ENCODE measurements at regions not wholly inside any gene's neighbourhood (a gene's known extent, or its start where the extent isn't known, plus 50 kb on each side); places are given as distances from the start of the nearest gene placed in this dataset.

DNA sequence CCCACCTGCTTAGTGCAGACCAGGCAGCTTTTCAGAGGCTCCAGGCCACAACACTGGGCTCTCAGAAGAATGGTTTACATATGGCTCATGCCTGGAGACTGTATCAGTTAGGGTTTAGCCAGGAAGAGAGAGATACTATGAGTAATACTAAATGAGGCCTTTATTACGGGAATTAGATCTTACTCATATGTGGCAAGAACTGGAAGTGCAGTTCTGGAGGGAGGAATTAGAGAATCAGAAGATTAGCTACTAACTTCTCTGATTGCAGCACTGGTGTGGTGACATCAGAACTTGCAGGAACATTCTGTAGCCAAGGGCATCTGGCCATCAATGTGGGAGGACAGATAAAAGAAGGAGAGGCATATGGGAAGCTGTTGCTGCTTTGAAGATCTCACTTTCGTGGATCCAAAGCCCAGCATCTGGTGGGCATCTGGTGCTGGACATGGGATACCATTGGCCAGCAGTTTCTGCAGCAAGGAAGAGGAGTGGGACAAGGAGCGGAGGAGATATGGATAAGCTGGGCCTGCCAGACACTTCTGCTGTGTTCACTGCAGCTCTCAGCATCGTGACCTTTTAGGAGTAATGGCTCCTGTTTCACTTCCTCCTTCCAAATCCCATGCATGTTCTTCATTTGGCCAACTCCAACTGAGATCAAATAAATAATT is 248.5 kb downstream of the BTBD3 start:
- no peak overlapping the region for H3K4me3 ChIP-seq (ENCODE audit: low read depth in 1 of 2, low read length in 2 of 2)
- no peak overlapping the region for H2AFZ ChIP-seq (ENCODE audit: low read depth, low read length)
- no peaks in the 10 kb centered on the region for H3K79me2 ChIP-seq (ENCODE audit: insufficient read depth, low read length)
- H3K4me2 ChIP-seq (ENCODE audit: insufficient read depth, low read length), result no peak overlapping the region
- no peaks in the 10 kb centered on the region for H3K36me3 ChIP-seq (ENCODE audit: insufficient read depth, low read length)
- no peaks in the 10 kb centered on the region for H4K20me1 ChIP-seq (ENCODE audit: insufficient read depth, low read length)
- ATAC-seq (ENCODE audit: insufficient read depth, low read depth) (no peak), DNase-seq (no peak)
- TF ChIP-seq, protein P1, sequence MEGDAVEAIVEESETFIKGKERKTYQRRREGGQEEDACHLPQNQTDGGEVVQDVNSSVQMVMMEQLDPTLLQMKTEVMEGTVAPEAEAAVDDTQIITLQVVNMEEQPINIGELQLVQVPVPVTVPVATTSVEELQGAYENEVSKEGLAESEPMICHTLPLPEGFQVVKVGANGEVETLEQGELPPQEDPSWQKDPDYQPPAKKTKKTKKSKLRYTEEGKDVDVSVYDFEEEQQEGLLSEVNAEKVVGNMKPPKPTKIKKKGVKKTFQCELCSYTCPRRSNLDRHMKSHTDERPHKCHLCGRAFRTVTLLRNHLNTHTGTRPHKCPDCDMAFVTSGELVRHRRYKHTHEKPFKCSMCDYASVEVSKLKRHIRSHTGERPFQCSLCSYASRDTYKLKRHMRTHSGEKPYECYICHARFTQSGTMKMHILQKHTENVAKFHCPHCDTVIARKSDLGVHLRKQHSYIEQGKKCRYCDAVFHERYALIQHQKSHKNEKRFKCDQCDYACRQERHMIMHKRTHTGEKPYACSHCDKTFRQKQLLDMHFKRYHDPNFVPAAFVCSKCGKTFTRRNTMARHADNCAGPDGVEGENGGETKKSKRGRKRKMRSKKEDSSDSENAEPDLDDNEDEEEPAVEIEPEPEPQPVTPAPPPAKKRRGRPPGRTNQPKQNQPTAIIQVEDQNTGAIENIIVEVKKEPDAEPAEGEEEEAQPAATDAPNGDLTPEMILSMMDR (IDR thresholded peaks at IDR 0.05; ENCODE audit: borderline replicate concordance, extremely low read depth, low read length, poor library complexity, severe bottlenecking), result no peak
- TF ChIP-seq EZH2 (IDR thresholded peaks at IDR 0.05; ENCODE audit: borderline replicate concordance, low read depth, low read length, severe bottlenecking), result no peak
- H3K27me3 ChIP-seq (ENCODE audit: insufficient read depth, low read length, poor library complexity), result no peaks in the 10 kb centered on the region
- no peak overlapping the region for H3K27ac ChIP-seq (ENCODE audit: low read length)
- H3K9ac ChIP-seq (ENCODE audit: low read depth, low read length), result no peak overlapping the region
- H3K9me3 ChIP-seq (ENCODE audit: insufficient read depth, low read length, severe bottlenecking), result no peaks in the 10 kb centered on the region
- H3K4me1 ChIP-seq (ENCODE audit: insufficient read depth, low read length), result no peaks in the 10 kb centered on the region

DNA sequence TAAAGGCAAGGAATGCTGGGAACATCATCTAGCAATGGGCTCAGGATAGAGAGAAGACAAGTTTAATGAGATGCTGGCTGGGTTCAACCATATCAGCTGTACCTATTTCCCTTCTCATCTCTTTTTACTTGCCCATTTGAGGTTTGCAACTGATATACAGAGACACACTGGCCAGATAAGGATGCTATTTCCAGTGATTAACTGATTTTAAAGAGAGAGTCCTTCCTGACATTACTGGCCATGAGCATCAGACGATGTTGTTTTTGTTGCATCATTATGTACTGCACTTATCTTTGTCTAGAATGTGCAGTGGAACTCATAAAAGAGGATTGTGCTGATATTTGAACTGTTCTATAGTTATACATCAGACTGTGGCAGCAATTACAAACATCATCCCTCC is 252.7 kb downstream of the BTBD3 start:
- Histone ChIP-seq H2AFZ (ENCODE audit: low read depth, low read length) (no peak overlapping the region), H4K20me1 (ENCODE audit: insufficient read depth, low read length) (no peaks in the 10 kb centered on the region), H3K4me3 (ENCODE audit: low read depth in 1 of 2, low read length in 2 of 2) (no peak overlapping the region), H3K4me2 (ENCODE audit: insufficient read depth, low read length) (no peak overlapping the region), H3K36me3 (ENCODE audit: insufficient read depth, low read length) (no peaks in the 10 kb centered on the region), H3K79me2 (ENCODE audit: insufficient read depth, low read length) (no peaks in the 10 kb centered on the region), H3K4me1 (ENCODE audit: insufficient read depth, low read length) (no peaks in the 10 kb centered on the region), H3K27me3 (ENCODE audit: insufficient read depth, low read length, poor library complexity) (no peaks in the 10 kb centered on the region), H3K9me3 (ENCODE audit: insufficient read depth, low read length, severe bottlenecking) (no peaks in the 10 kb centered on the region), H3K9ac (ENCODE audit: low read depth, low read length) (no peak overlapping the region), H3K27ac (ENCODE audit: low read length) (no peak overlapping the region)
- DNase-seq (no peak), ATAC-seq (ENCODE audit: insufficient read depth, low read depth) (no peak)
- TF ChIP-seq, protein P1 (IDR thresholded peaks at IDR 0.05; ENCODE audit: borderline replicate concordance, extremely low read depth, low read length, poor library complexity, severe bottlenecking), result no peak
- TF ChIP-seq EZH2 (IDR thresholded peaks at IDR 0.05; ENCODE audit: borderline replicate concordance, low read depth, low read length, severe bottlenecking), result no peak

DNA sequence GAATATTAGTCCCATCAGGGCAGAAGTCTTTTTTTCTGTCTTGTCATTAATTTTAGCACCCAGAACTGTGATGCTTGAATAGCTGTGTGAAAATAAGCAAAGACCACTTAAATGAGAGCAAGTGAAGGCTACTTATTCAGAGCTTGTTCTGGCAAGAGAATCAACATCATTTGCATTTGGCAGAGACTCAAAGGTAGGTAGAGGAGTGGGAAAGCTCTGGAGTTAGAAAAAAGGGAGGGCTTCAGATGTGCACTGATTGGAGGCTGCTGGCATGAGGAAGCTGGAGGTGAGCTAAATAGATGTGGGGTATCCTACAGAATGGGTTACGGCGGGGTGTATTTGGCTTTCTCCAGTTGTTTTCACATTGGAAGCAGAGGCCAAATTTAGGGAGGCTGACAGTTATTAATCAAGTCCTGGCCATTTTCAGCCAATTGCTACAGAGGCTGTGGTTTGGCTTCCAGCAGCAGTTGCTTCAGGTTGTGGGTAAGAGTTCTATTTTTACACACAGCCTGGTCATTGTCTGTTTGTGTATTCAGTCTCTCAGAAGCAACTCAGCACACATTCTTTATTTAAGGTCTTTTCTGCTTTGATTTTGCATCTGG is 254.3 kb downstream of the BTBD3 start:
- Histone ChIP-seq H3K4me2 (ENCODE audit: insufficient read depth, low read length) (no peak overlapping the region), H4K20me1 (ENCODE audit: insufficient read depth, low read length) (no peaks in the 10 kb centered on the region), H3K9ac (ENCODE audit: low read depth, low read length) (no peak overlapping the region), H3K79me2 (ENCODE audit: insufficient read depth, low read length) (no peaks in the 10 kb centered on the region), H3K27me3 (ENCODE audit: insufficient read depth, low read length, poor library complexity) (no peaks in the 10 kb centered on the region), H3K9me3 (ENCODE audit: insufficient read depth, low read length, severe bottlenecking) (no peaks in the 10 kb centered on the region), H3K27ac (ENCODE audit: low read length) (no peak overlapping the region), H3K36me3 (ENCODE audit: insufficient read depth, low read length) (no peaks in the 10 kb centered on the region), H3K4me1 (ENCODE audit: insufficient read depth, low read length) (no peaks in the 10 kb centered on the region), H3K4me3 (ENCODE audit: low read depth in 1 of 2, low read length in 2 of 2) (no peak overlapping the region), H2AFZ (ENCODE audit: low read depth, low read length) (no peak overlapping the region)
- ATAC-seq (ENCODE audit: insufficient read depth, low read depth) (no peak), DNase-seq (no peak)
- TF ChIP-seq, protein P1 (IDR thresholded peaks at IDR 0.05; ENCODE audit: borderline replicate concordance, extremely low read depth, low read length, poor library complexity, severe bottlenecking), result no peak
- no peak for TF ChIP-seq EZH2 (IDR thresholded peaks at IDR 0.05; ENCODE audit: borderline replicate concordance, low read depth, low read length, severe bottlenecking)
